ENCODE measurements at regions not wholly inside any gene's neighbourhood (a gene's known extent, or its start where the extent isn't known, plus 50 kb on each side); places are given as distances from the start of the nearest gene placed in this dataset.

DNA sequence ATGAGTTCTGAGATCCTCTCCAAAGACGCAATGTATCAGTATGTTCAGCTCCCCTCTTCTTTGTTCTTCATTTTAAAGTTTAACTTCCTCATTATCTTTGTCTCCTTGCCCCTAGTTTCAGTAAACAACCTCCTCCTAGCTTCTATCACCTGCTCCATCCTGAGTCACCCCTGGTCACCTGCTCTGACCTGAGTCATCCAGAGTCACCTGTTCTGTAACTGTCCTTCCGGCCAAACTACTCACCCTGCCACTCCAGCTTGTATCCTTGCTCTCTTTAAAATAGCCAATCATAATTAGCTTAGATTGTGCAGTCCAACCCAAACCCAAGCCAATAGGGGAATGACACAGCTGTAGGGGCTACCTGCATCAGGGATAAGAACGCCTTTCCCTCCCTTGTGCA, 332.0 kb downstream of the OLFM3 start:
- FAIRE-seq (no peak), DNase-seq (ENCODE audit: low spot score) (no peak)

DNA sequence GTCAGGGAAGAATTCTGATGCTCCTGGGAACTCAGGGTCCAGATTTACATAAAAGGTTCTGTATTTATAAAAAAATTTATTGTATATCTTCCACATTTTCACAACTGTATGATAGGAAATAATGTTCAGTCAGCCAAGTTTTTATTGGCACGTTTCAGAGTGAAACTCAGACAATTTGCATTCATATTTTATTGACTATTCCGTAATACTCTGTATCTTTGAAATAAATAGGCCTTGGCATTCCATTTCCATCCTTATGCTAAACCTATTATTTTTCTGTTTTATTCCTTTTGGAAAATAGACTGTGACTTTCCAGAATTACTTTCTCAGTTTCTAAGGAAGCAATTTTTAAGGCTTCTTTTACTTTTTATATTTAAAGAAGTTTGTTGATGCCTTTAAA, 329.0 kb downstream of the OLFM3 start:
- no peak for FAIRE-seq
- DNase-seq (ENCODE audit: low spot score), result no peak

DNA sequence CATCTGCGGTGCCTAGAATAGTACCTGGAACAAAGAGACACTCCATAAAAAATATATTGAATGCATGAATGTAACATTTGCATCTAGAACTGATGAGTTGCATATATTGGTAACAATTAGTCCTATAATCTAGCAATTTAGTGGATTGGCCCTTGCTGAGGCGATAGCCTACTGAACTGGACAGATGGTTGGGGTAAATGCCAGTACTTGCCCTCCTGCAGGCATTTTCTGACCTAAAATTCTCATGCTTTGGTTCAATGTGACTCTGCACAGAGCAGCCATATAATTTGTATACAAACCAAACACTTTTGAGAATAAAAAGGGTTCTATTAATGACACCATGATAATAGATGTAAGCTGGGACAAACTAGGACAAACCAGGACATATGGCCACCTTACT, 313.6 kb downstream of the OLFM3 start:
- FAIRE-seq (no peak), DNase-seq (ENCODE audit: low spot score) (no peak)

DNA sequence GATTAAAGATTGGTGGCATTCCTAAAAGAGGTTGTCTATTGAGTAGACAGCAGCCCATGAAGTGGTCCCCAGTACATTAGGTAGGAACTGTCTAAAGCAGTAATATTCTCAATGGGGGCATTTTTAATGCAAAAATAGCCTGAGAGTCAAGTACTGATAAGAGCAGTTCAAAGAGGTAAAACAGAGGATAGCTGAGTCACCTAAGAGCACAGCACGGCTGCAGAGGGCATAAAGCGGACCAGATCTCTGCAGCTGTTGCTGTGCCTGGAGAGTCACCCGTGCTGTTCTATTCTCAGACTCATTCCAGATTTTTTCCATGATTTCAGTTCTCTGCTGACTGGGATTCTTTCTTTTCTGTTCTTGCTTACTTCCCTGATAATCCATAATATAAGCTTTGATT, 313.2 kb downstream of the OLFM3 start:
- DNase-seq (ENCODE audit: low spot score) (no peak), FAIRE-seq (no peak)

DNA sequence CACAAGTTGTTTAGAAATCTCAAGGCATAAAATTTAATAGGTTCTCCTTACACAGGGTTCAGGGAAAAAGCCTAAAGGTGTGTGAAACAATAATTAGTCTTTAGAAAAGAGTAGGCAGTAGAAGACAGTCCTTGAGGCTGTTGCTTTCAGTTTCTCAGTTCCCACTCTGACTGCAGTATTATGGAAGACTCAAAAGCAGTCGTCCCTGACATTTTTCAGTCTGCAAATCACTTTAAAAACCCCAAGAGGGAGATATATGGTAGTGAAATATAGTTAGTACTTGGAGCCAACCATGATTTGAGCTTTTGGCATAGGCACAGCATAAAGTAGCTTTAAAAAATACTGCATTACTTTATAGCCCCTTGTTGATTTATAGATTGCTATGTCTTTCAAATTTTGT, 299.7 kb downstream of the OLFM3 start:
- no peak for DNase-seq (ENCODE audit: low spot score)
- no peak for FAIRE-seq

DNA sequence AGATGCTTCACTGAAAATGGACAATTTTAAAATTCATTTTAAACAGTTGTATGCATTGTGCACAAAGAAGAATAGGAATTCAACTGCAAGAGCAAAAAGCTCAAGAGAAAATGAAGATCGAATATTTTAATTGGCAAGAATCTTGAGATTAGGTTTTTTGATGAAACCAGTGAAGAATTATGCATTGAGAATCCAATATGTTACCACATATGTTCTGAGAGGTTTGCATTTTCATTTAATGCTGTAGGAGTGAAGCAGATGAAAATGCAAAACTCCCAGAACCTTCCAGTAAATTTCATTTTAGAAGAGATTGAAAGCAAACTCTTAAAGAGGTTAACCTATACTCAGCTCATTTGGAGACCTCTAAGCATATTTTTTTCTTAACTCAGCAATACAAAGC, 298.0 kb downstream of the OLFM3 start:
- DNase-seq (ENCODE audit: low spot score) (no peak), FAIRE-seq (no peak)

DNA sequence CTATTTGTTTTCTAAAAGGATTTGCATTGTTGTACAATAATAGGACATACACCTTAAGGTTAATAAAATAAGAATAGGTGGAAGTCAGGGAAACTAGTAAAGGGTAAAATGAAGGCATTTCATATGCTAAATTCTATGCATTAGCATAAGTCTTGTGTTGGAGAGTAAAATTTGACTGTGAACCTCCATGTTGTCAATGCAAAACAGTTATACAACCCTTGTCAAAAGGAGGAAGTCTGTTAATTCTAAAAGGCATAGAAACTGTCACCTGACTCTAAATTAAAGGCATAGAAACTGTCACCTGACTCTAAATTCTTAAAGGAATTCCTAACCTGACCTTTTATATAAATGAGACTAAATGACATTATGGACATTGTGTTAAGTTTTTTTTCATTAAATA, 291.8 kb downstream of the OLFM3 start:
- DNase-seq (ENCODE audit: low spot score) (no peak), FAIRE-seq (no peak)

DNA sequence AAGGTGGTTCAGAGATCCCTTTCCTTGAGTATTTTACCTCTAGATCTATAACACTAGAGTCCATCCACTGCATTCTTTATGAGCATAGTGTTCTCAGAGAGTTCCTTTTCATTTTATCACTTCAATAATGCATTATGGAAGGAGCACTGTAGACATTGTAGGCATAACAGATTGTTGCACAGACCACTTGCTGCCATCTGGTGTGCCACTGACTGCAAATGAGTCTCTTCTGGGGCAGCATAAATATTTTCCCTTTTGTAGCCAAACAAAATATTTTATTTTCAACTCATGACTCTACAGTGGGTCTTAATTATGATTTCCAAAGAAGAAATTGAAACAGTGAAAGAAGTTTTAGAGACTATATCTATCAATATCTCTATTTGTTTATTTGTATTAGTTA, 290.4 kb downstream of the OLFM3 start:
- DNase-seq (ENCODE audit: low spot score) (no peak), FAIRE-seq (no peak)

DNA sequence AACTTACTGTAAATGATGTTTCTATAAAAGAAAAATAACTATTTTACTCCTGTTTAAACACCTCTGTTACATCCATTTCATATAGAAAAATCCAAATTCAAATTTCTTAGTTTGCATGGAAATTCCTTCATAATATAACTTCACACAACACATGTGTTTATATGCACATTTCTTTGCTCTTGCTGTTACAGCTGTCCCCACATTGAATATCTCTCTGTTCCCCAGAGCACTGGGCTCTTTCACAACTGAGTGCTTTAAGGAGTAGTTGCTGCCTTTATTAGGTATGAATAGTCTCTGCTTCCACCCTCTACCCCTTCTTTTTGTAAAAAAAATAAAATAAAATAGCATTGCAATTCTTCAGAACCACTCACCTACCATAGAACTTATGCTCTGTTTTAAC, 287.0 kb downstream of the OLFM3 start:
- DNase-seq (ENCODE audit: low spot score), result no peak
- no peak for FAIRE-seq

DNA sequence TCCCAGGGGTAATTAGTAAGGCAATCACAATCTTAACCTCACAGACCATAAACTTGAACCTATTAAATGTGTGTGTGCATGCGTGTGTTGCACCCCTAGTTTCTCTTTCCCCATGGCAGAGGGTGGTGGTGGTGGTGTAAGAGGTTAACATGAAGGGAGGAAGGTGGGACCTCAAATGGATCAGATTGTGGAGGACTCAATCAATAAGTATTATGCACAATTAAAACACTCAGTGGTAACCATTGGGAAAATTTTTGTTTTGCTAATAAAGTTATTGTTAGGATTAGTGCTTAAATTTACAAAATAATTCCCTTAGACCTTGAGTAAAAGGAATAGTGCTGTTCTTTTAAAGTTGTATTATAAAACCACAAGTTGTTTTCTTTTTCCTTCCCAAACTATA, 283.0 kb downstream of the OLFM3 start:
- FAIRE-seq (no peak), DNase-seq (ENCODE audit: low spot score) (no peak)

DNA sequence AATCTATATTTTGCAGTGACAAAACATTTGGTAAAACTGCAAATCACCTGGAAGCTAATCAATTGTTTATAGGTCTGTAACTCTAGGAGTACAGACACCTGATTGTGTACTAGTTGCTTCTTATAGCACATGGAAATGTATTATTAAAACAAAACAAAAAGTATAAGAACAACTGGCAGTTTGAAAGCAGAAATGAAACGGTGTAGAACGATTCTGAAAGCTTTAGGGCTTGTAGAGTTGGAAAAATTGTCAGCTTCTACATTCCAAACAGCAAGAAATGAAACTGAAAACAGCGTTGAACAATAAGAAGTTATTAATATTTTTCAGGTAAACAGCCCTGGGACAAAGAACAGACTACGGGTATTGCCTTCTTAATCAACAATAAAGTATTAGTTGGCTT, 273.3 kb downstream of the OLFM3 start:
- FAIRE-seq (no peak), DNase-seq (ENCODE audit: low spot score) (no peak)

DNA sequence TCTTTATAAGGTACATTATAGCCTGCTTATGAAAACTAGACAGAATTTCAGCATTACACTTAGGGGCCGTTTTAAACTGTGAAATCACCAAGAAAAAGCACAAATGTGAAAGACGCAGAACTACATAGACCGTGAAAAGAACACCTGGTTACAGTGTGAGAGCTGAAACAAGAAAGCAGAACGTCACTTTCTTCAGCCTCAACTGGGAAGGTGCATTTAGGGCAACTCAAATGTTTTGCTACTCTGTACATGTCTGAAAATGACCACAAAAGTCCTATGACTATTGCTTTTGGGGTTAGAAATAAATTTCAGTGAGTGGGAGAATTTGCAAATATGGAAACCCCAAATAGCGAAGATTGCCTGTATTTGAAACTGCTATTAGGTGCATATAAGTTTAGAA, 268.7 kb downstream of the OLFM3 start:
- DNase-seq (ENCODE audit: low spot score), result no peak
- no peak for FAIRE-seq

DNA sequence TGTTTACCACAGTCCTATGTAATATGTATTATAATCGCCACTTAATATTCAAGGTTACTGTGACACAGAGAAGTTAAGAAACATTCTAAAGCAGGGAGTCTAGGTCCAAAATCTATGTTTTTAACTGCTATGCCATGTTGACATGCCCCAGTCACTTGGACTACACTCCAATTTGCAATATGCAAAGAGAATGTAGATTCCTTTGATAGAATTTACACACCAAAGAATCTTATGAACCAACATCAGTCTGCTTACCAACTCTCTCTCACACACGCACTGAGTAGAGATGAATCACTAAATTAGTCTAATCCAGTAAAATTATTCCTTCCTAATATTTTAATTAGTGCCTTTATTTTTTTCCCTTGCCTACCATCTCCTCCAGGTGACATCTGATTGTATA, 266.2 kb downstream of the OLFM3 start:
- no peak for FAIRE-seq
- DNase-seq (ENCODE audit: low spot score), result no peak

DNA sequence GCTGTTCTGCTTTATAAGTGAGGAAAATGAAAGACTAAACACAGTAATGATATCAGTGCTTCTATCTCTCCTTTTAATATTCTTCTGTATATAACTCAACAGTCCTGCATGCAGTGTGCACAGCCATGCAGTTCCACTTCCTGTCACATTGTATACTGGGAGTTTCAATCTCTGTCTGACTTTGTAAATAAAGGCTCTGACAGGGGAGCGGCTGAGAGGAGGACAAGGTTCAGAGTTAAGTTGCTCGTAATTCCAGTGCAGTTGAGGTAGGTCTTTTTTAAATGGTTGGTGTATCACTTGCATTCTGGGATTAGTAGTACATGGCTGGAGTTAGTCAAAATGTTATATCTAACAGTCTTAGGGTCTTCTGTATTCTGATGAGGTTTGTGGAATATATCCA, 264.5 kb downstream of the OLFM3 start:
- DNase-seq (ENCODE audit: low spot score) (no peak), FAIRE-seq (no peak)

DNA sequence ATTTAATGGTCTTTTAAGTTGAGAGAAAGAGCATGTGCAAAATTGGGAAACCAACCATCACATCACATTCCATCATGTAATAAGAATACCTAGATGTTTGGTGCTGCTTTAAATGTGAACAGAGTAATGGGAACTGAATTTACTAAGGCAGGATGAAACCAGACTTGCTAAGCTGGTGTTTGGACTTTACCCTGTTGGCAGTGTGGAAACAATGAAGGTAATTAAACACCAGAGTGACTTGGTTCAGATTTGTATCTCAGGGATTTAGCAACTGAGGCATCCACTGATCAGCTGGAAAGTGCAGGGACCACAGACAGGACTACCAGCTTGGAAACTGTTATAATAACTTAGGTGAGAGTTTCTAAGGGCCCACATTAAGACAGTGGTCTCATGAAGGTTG, 263.4 kb downstream of the OLFM3 start:
- DNase-seq (ENCODE audit: low spot score) (no peak), FAIRE-seq (no peak)

DNA sequence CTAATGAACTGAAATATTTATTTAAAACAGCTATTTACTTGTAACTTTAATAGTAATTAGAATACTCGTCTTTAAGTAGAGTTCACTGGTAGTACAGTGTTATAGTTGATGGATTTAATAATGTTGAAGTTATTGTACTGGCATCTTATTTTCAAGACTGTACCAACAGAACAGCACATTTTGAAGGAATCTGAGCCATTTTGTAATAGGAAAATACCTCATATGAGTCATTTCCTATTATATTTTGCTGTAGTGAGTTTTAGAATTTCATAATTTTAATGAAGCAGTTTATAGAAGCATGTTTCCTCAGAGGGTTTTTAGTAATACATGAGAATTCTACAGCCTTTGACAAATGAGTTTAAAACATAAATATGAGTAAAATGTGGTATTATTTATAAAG, 258.3 kb downstream of the OLFM3 start:
- DNase-seq (ENCODE audit: low spot score) (no peak), FAIRE-seq (no peak)

DNA sequence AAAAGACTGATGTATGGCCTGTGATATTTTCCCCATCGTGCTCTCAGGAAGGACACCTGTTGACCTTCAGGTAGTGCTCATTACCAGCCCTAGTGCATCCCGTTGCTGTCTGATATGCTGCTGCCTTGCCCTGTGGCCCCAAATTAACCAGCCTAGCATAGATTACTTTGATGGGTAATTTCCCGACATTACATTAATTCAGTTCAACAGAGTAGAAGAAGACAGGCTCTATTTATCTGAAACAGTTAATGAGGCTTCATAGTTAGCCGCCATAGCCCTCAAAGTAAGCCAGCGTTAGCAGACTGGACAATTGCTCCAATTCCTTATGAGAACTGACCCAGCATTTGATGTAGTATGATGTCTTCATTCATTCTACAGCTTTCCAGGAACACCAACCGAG, 257.6 kb downstream of the OLFM3 start:
- FAIRE-seq (no peak), DNase-seq (ENCODE audit: low spot score) (no peak)

DNA sequence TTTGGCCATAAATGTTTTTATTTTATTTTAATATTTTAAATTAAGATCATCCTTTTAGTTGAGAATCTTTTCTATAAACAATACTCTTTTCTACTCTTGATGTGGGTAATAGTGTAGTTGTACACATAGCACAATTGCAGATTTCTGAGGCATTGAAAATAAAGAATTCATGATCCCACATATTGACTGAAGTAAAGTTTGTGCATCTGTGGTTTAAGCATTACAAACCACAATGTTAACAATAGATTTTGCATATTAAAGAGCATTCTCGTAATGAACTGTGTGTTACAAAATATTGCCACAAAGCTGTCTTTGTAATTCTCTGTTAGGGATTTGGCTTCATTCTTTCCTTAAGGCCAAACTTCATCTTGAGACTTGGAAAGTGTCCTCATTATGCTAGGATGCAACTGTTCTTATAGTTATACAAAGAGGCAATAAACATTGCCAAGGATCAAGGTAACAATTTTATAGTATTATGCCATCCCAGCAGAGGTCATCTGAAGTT, 256.8 kb downstream of the OLFM3 start:
- no peak for FAIRE-seq
- no peak for DNase-seq (ENCODE audit: low spot score)

DNA sequence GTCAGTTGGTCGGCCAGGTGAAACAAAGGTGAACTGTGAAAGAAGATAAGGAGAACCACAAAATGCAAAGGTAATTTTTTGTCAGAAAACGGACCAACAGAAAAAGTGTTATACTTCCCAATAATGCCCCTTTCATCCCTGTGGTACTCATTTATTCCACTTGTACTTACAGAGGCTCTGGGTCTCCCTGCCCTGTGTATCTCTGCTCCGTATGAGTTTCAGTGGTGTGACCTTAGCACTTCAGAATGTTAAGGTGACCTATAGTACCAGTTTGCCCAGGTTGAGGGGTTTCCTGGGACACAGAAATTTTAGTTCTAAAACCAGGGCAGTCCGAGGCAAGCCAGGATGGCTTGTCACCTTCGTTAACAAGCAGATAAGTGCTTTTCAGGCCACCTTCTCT, 254.8 kb downstream of the OLFM3 start:
- DNase-seq (ENCODE audit: low spot score) (no peak), FAIRE-seq (no peak)

DNA sequence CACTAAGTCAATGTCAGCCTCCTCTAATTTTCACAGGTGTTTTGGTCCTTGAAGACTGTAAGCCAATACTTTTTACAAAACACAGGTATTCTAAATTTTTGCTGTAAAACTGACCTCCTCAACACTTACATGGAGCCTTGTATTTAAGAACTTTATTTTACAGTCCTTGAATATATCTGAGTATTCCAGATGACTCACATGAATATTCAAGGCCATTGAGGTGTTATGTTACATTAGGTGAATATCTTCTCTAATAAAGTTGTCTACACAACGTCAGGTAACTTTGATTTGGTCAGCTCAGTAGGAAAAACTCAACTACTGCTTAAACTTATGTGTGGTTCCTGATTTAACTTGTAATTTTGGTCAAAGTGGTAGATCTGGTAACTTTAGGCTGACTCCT, 254.2 kb downstream of the OLFM3 start:
- DNase-seq (ENCODE audit: low spot score), result no peak
- FAIRE-seq, result no peak

DNA sequence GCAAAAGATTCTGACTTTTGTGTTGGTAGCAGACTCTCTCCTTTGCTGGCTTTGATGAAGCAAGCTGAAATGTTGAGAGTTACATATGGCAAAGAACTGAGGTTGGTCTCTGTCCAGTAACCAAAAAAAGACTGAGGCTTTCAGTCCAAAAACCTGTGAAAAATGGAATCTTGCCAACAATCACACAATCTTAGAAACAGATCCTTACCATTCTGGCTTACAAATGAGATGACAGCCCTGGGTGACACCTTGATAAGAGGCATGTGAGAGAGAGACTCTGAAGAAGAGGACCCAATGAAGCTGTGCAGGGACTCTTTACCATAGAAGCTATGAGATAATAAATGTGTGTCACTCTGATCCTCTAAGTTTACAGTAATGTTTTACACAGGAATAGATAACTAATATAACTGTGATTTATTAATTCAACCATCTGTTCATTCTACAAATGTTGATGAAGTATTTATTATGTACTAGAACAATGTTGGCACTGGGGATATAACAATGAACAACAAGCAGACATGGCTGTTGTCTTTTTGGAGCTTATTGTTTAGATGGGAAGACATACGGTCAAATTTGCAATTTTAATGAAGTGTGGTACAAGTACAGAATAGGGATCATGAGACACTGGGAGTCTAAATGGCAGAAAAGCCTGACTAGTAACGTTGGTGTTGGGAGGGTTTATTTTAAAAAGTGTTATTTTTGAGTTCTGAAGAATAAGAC, 251.0 kb downstream of the OLFM3 start:
- no peak for DNase-seq (ENCODE audit: low spot score)
- no peak for FAIRE-seq

DNA sequence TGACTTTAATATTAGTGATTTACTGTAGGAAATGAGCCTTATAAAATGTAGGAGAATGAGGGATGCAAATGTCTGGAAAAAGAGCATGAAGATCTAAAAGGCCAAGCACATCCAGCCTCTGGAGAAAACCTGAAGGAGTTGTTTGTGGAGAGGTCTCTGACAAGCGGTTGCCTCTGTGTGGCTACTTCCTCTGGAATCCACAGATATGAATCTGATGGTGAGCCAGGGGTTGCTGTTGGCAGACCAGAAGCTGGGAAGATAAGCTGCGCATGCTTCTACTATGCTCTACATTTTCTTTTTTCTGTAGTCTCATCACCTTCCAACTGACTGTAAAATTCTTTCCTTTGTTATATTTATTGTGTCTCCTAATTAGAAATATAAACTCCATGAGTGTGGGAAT, 248.6 kb downstream of the OLFM3 start:
- FAIRE-seq, result no peak

More for the DNA sequence above, 248.6 kb downstream of the OLFM3 start:
- no peak for DNase-seq (ENCODE audit: low spot score)

Measured in RCC 7860 (cell line).